IMR-90 (cell line): ENCODE measurements at regions not wholly inside any gene's neighbourhood (a gene's known extent, or its start where the extent isn't known, plus 50 kb on each side); places are given as distances from the start of the nearest gene placed in this dataset.

Source experiments
- BHLHE40 ChIP-seq: fragments of 150-350 bp; IDR thresholded peaks from 2 replicates; pipeline ENCODE4 v1.6.1; 2016; ENCODE audit warnings: mild to moderate bottlenecking, low read depth, low read length
- CEBPB ChIP-seq: IDR thresholded peaks from 2 replicates; pipeline ENCODE4 v1.6.1; 2012; ENCODE audit warnings: low read depth, low read length, improper control_type of control experiment
- CHD1 ChIP-seq: IDR thresholded peaks from 2 replicates; pipeline ENCODE4 v1.6.1; 2012; ENCODE audit warnings: low read depth, low read length, improper control_type of control experiment
- CTCF ChIP-seq: conservative IDR thresholded peaks from 2 replicates; pipeline ENCODE4 v1.5.1; 2012; ENCODE audit warnings: mild to moderate bottlenecking, low read depth, low read length, improper control_type of control experiment
- MXI1 ChIP-seq: IDR thresholded peaks from 2 replicates; pipeline ENCODE4 v1.6.1; 2012; ENCODE audit warnings: low read depth, mild to moderate bottlenecking, low read length, moderate library complexity, borderline replicate concordance
- NFE2L2 ChIP-seq: fragments of 150-350 bp; IDR thresholded peaks from 2 replicates; pipeline ENCODE4 v1.6.1; 2016; ENCODE audit warnings: low read depth, mild to moderate bottlenecking, low read length
- POLR2A ChIP-seq: IDR thresholded peaks from 2 replicates; pipeline ENCODE4 v1.6.1; 2012; ENCODE audit warnings: mild to moderate bottlenecking, low read depth, low read length
- RAD21 ChIP-seq: IDR thresholded peaks from 2 replicates; pipeline ENCODE4 v1.6.1; 2012; ENCODE audit warnings: low read length, improper control_type of control experiment
- RCOR1 ChIP-seq: IDR thresholded peaks from 2 replicates; pipeline ENCODE4 v1.6.1; 2012; ENCODE audit warnings: mild to moderate bottlenecking, low read length, improper control_type of control experiment; ENCODE audit not compliant: insufficient replicate concordance
- SMC3 ChIP-seq: fragments of 150-350 bp; IDR thresholded peaks from 2 replicates; pipeline ENCODE4 v1.6.1; 2016; ENCODE audit warnings: low read depth, mild to moderate bottlenecking, antibody characterized with exemption, low read length, moderate library complexity
- USF2 ChIP-seq: fragments of 150-350 bp; IDR thresholded peaks from 2 replicates; pipeline ENCODE4 v1.6.1; 2017; ENCODE audit warnings: mild to moderate bottlenecking, antibody characterized with exemption, low read length, low read depth
- TF ChIP-seq, protein P1 (sequence below): fragments of 150-350 bp; IDR thresholded peaks from 2 replicates; pipeline ENCODE4 v1.6.1; 2016; ENCODE audit warnings: low read depth, mild to moderate bottlenecking, low read length, moderate library complexity, borderline replicate concordance

GRCh38 chr6:14618759-14619418, 501.3 kb downstream of the CD83 start:
- TF ChIP-seq POLR2A: no peak
- TF ChIP-seq CTCF: no peak
- TF ChIP-seq USF2: no peak
- no peak for TF ChIP-seq RCOR1
- no peak for TF ChIP-seq RAD21
- TF ChIP-seq CHD1: no peak
- no peak for TF ChIP-seq NFE2L2
- TF ChIP-seq MXI1: no peak
- TF ChIP-seq CEBPB: no peak
- no peak for TF ChIP-seq BHLHE40
- no peak for TF ChIP-seq SMC3
- TF ChIP-seq, protein P1, sequence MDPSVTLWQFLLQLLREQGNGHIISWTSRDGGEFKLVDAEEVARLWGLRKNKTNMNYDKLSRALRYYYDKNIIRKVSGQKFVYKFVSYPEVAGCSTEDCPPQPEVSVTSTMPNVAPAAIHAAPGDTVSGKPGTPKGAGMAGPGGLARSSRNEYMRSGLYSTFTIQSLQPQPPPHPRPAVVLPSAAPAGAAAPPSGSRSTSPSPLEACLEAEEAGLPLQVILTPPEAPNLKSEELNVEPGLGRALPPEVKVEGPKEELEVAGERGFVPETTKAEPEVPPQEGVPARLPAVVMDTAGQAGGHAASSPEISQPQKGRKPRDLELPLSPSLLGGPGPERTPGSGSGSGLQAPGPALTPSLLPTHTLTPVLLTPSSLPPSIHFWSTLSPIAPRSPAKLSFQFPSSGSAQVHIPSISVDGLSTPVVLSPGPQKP: no peak
